Right atrium auricular region (tissue), 2 donors: ENCODE measurements at regions not wholly inside any gene's neighbourhood (a gene's known extent, or its start where the extent isn't known, plus 50 kb on each side); places are given as distances from the start of the nearest gene placed in this dataset.

Experiments
- DNase-seq: peaks from one replicate; pipeline ENCODE4 v3.0.0-alpha.2; 2019; ENCODE audit warnings: low spot score
- H3K27ac ChIP-seq, 2 donors: fragments of 200-600 bp; sonication (generic); 1 replicate in 1 of 2; 2 replicates in 1 of 2; pipeline ENCODE4 v1.5.1; 2016 to 2019
- H3K27me3 ChIP-seq, 2 donors: fragments of 200-600 bp; sonication (generic); one replicate each; pipeline versions ENCODE4 v1.5.1 to v1.6.0; 2017 to 2019
- H3K36me3 ChIP-seq: fragments of 200-600 bp; sonication (generic); one replicate; pipeline ENCODE4 v1.5.1; 2016
- H3K4me1 ChIP-seq, 2 donors: fragments of 200-600 bp; sonication (generic); one replicate each; pipeline versions ENCODE4 v1.5.1 to v1.6.0; 2017 to 2019
- H3K4me3 ChIP-seq, 2 donors: fragments of 200-600 bp; sonication (generic); 1 replicate in 1 of 2; 2 replicates in 1 of 2; pipeline ENCODE4 v1.5.1; 2017 to 2019; ENCODE audit warnings: mild to moderate bottlenecking in 1 of 2, moderate library complexity in 1 of 2
- H3K9me3 ChIP-seq, 2 donors: fragments of 200-600 bp; sonication (generic); one replicate each; pipeline ENCODE4 v1.5.1; 2019
- TF ChIP-seq, protein P1 (sequence below), 2 donors: fragments of 200-600 bp; sonication (generic); IDR thresholded peaks; one replicate each; pipeline ENCODE4 v1.5.1; 2019; ENCODE audit warnings: antibody characterized with exemption in 2 of 2

DNA sequence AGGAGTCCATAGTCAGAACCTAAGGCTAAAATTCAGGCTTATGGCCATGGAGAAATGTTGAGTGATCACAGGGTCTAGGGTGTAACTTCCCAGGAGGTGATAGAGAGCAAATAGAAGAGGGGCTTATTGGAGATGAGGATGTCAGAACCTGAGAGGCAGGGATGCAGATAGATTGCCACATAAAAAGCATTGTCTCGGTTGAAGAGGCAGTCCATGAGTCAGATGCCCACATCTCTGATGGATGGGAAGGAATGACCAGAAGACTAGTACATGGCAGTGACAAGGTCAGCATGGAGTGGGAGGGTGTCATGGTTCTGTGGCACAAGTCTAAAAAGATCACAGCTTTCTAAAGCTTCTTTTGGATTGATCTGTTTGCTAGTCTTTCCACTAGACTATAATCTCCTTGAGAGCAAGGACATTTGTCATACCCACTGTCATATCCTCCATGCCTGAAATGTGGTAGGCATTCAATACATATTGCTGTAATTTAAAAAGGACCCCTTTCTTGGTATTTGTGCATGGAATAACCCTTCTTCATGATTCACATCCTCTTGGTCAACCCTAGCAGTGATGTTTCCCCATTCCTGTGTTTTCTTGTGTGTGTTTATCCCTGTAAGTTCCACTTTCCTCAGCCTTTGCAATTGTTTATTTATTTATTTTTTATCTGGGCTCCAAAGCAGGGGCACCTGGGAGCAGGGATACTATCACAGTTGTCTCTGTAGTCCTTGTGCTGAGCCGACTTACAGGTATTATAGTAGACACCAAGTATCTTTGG lies 613.4 kb upstream of the CFAP20DC start:
- no peak overlapping the region for H3K4me3 ChIP-seq
- no peaks in the 10 kb centered on the region for H3K9me3 ChIP-seq
- no peaks in the 10 kb centered on the region for H3K27me3 ChIP-seq
- TF ChIP-seq, protein P1, sequence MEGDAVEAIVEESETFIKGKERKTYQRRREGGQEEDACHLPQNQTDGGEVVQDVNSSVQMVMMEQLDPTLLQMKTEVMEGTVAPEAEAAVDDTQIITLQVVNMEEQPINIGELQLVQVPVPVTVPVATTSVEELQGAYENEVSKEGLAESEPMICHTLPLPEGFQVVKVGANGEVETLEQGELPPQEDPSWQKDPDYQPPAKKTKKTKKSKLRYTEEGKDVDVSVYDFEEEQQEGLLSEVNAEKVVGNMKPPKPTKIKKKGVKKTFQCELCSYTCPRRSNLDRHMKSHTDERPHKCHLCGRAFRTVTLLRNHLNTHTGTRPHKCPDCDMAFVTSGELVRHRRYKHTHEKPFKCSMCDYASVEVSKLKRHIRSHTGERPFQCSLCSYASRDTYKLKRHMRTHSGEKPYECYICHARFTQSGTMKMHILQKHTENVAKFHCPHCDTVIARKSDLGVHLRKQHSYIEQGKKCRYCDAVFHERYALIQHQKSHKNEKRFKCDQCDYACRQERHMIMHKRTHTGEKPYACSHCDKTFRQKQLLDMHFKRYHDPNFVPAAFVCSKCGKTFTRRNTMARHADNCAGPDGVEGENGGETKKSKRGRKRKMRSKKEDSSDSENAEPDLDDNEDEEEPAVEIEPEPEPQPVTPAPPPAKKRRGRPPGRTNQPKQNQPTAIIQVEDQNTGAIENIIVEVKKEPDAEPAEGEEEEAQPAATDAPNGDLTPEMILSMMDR (IDR thresholded peaks at IDR 0.05) = no peak
- no peak for DNase-seq
- H3K27ac ChIP-seq = no peak overlapping the region
- no peaks in the 10 kb centered on the region for H3K4me1 ChIP-seq
- H3K36me3 ChIP-seq = no peaks in the 10 kb centered on the region

DNA sequence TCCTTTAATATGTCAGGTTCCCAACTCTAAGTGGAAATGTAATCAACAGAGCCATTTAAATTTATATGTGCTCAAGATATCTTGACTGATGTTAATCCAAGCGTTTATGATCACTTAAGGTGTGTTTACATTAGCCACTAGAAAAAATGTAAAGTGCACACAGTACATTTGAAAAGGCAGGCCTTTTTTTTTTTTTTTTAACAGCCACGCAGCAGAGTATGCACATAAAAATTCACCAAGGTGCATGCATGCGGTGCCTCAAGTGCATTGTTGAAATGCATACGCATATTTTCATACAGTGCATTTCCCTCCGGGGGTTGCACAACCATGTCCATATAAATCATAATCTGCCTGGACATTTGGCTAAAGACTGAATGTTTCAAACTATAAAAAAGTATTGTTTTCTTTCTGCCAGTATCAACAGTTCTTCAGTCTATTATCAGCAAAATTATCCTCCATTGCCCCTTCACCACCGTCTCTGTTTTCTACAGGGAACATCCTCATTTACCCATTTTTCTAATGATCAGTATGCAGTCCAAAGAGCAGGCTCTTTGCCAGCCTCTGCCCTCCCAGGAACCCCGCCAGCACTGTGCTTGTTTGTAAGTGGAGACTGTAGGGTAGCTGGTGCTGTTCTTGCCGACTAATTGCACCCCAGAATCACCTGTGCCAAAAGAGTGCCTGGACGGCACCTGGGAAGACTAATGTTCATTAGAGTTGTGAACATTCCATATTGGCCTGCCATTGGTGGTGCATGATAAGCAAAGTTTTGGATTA lies 611.2 kb upstream of the CFAP20DC start:
- TF ChIP-seq, protein P1 (IDR thresholded peaks at IDR 0.05) = no peak
- H3K9me3 ChIP-seq = no peaks in the 10 kb centered on the region
- no peaks in the 10 kb centered on the region for H3K4me1 ChIP-seq
- H3K36me3 ChIP-seq = no peaks in the 10 kb centered on the region
- no peaks in the 10 kb centered on the region for H3K27me3 ChIP-seq
- no peak overlapping the region for H3K4me3 ChIP-seq
- no peak overlapping the region for H3K27ac ChIP-seq
- no peak for DNase-seq

DNA sequence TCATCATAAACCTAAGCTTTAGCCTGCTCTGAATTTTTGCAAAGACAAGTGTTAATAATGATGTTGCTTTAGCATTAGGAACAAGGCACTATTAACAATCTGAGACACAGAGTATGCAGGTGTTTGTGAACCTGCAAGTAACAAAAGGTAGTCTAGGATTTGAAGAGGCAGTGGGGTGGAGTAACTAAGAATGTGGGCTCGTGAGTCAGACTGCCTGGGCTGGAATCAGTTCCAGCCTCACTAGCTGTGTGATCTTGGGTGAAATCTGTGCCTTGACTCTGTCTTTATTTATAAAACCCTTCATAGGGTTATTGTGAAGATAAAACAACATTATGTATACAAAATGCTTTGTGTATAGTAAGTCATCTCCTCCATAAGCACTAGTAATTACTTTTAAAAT lies 610.6 kb upstream of the CFAP20DC start:
- no peaks in the 10 kb centered on the region for H3K9me3 ChIP-seq
- no peaks in the 10 kb centered on the region for H3K36me3 ChIP-seq
- TF ChIP-seq, protein P1 (IDR thresholded peaks at IDR 0.05) = no peak
- no peak overlapping the region for H3K4me3 ChIP-seq
- H3K27ac ChIP-seq = no peak overlapping the region
- DNase-seq = no peak
- H3K27me3 ChIP-seq = no peaks in the 10 kb centered on the region
- no peaks in the 10 kb centered on the region for H3K4me1 ChIP-seq

DNA sequence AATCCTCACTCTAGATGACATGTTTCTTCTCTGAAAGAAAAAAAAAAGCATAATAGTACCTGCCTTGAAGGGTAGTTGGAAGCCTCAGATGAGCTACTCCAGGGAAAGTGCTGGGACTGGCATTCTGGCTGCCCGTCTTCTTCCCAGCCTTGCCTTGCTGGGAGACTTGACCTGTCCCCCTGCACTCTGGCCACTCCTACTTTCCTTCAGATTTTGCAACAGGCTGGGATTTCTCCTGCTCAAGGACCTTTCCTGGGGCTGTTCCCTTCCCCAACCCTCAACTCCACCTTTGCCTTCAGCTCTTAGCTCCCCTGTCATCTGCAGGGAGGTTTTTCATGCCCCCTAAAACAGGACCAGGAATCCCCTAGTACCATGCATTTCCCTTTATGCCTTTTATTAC lies 609.9 kb upstream of the CFAP20DC start:
- H3K27ac ChIP-seq = no peak overlapping the region
- no peak overlapping the region for H3K4me3 ChIP-seq
- TF ChIP-seq, protein P1 (IDR thresholded peaks at IDR 0.05) = no peak
- no peaks in the 10 kb centered on the region for H3K27me3 ChIP-seq
- H3K9me3 ChIP-seq = no peaks in the 10 kb centered on the region
- H3K36me3 ChIP-seq = no peaks in the 10 kb centered on the region
- no peaks in the 10 kb centered on the region for H3K4me1 ChIP-seq
- no peak for DNase-seq

DNA sequence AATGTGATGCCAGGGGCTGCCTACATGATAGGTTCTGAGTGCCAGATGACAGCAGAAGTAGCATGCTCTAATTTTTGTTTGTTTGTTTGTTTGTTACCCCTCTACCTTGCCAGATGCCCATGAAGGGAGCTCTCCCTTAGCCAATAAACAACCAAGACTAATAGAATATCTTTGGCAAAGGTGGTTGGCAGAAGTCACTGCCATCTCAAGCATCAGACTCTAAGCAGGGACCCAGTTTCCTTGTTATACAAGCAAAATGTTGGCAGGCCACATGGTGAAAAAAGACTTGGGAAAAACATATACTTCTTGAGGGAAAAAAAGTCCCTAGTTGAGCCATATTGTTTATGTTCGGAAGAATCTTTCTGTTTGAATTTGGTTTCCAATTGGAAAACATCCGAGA lies 609.0 kb upstream of the CFAP20DC start:
- Histone ChIP-seq H3K4me1 (no peaks in the 10 kb centered on the region), H3K27me3 (no peaks in the 10 kb centered on the region), H3K27ac (no peak overlapping the region), H3K36me3 (no peaks in the 10 kb centered on the region), H3K4me3 (no peak overlapping the region), H3K9me3 (no peaks in the 10 kb centered on the region)
- DNase-seq = no peak
- TF ChIP-seq, protein P1 (IDR thresholded peaks at IDR 0.05) = no peak
